ENCODE measurements at regions not wholly inside any gene's neighbourhood (a gene's known extent, or its start where the extent isn't known, plus 50 kb on each side); places are given as distances from the start of the nearest gene placed in this dataset.

DNA sequence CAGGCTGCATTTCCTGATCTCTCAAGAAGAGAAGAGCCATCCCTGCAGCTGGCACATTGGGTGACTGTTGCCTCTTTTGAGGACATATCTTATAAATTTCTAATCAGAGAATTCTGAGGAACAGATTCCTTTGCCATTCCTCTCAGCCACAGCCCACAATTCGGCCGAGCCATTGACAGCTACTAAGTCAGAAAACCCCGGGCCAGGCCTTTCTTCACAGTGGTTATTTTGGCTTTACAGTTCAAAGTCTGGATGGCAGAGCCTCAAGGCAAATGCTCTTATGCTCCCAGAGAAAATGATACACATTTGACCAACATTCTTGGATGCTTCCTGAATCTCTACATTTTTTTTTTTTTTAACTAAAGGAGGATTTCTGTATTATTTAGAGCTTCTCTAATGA, 138.4 kb upstream of the FRMD6 start:
- no peak overlapping the region for H3K23ac ChIP-seq (ENCODE audit: insufficient read length)
- FAIRE-seq (no peak), DNase-seq (ENCODE audit: low read depth in 1 of 2, low spot score in 2 of 2) (no peak)
- H3K4me1 ChIP-seq (replicated peaks in 1 of 4; ENCODE audit: control insufficient read depth in 3 of 4, insufficient read depth in 4 of 4, low read length in 3 of 4) = peaks cover 0 to 2% (median 0%) of the 10 kb centered on the region in 4 experiments; a peak in 1 of 7 replicates
- CTCF ChIA-PET (ENCODE audit: partially characterized antibody) = interaction anchor here (1.2 kb wide), 1 partner anchor 13 kb away, joined by 4 read pairs; no protein-coding TSS in a partner anchor
- no peak overlapping the region for H3K56ac ChIP-seq (replicated peaks; ENCODE audit: insufficient read length, low read depth, low read length)
- no peak overlapping the region for H2BK15ac ChIP-seq (ENCODE audit: low read length)
- no peak overlapping the region for H3K4me3 ChIP-seq (ENCODE audit: extremely low read depth in 1 of 4, insufficient read depth in 2 of 4, low read depth in 3 of 4, low read length in 4 of 4)
- no peak overlapping the region for H2BK12ac ChIP-seq (ENCODE audit: low read depth, low read length)
- H2AK5ac ChIP-seq (ENCODE audit: low read depth, low read length) = no peak overlapping the region
- H4K91ac ChIP-seq (replicated peaks; ENCODE audit: insufficient read length, low read length) = no peak overlapping the region
- no peak overlapping the region for H2AFZ ChIP-seq (ENCODE audit: low read length)
- no peak overlapping the region for H3K9ac ChIP-seq (replicated peaks in 1 of 4; ENCODE audit: extremely low read depth in 1 of 4, low read depth in 3 of 4, low read length in 3 of 4)
- no peak overlapping the region for H2BK5ac ChIP-seq (ENCODE audit: low read depth, low read length)
- H4K5ac ChIP-seq (ENCODE audit: insufficient read length, low read depth, low read length) = no peak overlapping the region
- no peak overlapping the region for H2BK120ac ChIP-seq (replicated peaks; ENCODE audit: low read depth, low read length)
- no peak overlapping the region for H3K14ac ChIP-seq (ENCODE audit: insufficient read length)
- H4K8ac ChIP-seq (ENCODE audit: extremely low read depth, insufficient read depth, low read length) = no peak overlapping the region
- TF ChIP-seq TBP (IDR thresholded peaks at IDR 0.05; ENCODE audit: low read depth, low read length) (no peak), NANOG (IDR thresholded peaks at IDR 0.05; ENCODE audit: insufficient read depth, low read depth, low read length, poor library complexity, severe bottlenecking) (no peak)
- H3K4ac ChIP-seq (replicated peaks; ENCODE audit: insufficient read length, low read depth, low read length) = no peak overlapping the region
- no peaks in the 10 kb centered on the region for H3K23me2 ChIP-seq (ENCODE audit: low read depth, low read length)
- no peaks in the 10 kb centered on the region for H3K79me1 ChIP-seq (ENCODE audit: low read depth, low read length)
- H3K27ac ChIP-seq (ENCODE audit: low read depth, low read length) = no peak overlapping the region
- H2BK20ac ChIP-seq (ENCODE audit: low read length) = no peak overlapping the region
- H3K4me2 ChIP-seq (ENCODE audit: insufficient read depth in 1 of 2, low read depth in 2 of 2, low read length in 2 of 2) = no peak overlapping the region
- H3K79me2 ChIP-seq (ENCODE audit: control insufficient read depth in 1 of 2, insufficient read depth in 2 of 2, low read length in 2 of 2) = no peaks in the 10 kb centered on the region
- H3K9me3 ChIP-seq (ENCODE audit: insufficient read depth in 2 of 2, low read depth in 1 of 2, low read length in 1 of 2) = no peaks in the 10 kb centered on the region
- no peaks in the 10 kb centered on the region for H3K36me3 ChIP-seq (ENCODE audit: control insufficient read depth in 2 of 4, insufficient read depth in 4 of 4, low read length in 3 of 4)
- POLR2A ChIA-PET (ENCODE audit: partially characterized antibody) = no interaction called here
- no peak overlapping the region for H3K18ac ChIP-seq (ENCODE audit: extremely low read depth, low read length)
- H4K20me1 ChIP-seq (replicated peaks in 1 of 2; ENCODE audit: control insufficient read depth in 1 of 2, insufficient read depth in 2 of 2, low read length in 2 of 2) = no peaks in the 10 kb centered on the region
- 100% methylated on average over 3 of the region's 3 CpGs; no CpG with 5 or more reads in 1 of the 2 experiments for WGBS, 2 experiments (ENCODE audit: extremely low coverage in 1 of 2, insufficient coverage in 1 of 2, insufficient read length in 1 of 2, insufficient replicate concordance in 2 of 2, low coverage in 1 of 2, low lambda C conversion rate in 2 of 2, missing lambda C conversion rate in 1 of 2)
- 0 out of 7 replicates have a peak, but pooled peaks cover 0 to 1% (median 0%) of the 10 kb centered on the region in 4 experiments for H3K27me3 ChIP-seq (replicated peaks in 1 of 4; ENCODE audit: control insufficient read depth in 3 of 4, extremely low read depth in 1 of 4, insufficient read depth in 3 of 4, low read length in 3 of 4)

All from H1 (cell line).